ENCODE measurements at regions not wholly inside any gene's neighbourhood (a gene's known extent, or its start where the extent isn't known, plus 50 kb on each side); places are given as distances from the start of the nearest gene placed in this dataset.

DNA sequence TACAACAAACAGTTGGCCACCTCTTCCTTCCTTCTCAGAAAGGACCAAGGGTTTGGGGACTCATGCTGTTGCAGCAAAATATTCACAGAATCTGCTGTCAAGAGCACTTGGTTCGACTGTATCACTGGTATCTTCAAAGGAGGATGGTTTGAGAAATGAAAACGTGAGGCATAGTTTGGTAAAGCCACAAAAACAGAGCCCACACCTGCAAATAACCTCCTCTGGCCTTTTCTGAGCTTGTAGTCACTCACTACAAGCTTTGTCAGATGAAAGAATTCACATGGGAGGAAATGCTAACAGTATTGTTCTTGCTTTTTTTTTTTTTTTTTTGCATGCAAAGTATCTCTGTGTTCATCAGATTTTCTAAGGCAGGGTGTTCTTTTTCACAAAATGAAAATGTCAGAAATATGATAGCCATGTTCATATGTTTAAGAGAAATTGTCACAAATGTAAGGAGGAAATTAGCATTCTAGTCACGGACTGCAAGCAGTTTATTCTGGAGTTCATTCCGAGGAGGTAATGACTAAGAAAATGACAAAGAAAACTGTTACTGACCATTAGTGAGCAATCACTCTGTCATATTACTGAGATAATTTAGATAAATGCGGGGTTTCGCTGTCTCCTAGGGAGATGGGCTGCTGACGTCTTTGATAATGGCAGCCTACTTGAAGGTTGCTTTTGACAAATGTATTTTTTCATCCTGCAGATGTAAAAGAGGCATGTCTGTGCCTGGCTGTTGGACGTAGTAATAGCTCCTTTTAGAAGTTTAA, 117.8 kb upstream of the MYO3A start:
- TF ChIP-seq CTCF (IDR thresholded peaks at IDR 0.05) (no peak), POLR2A (IDR thresholded peaks at IDR 0.05) (no peak)
